ENCODE measurements at regions not wholly inside any gene's neighbourhood (a gene's known extent, or its start where the extent isn't known, plus 50 kb on each side); places are given as distances from the start of the nearest gene placed in this dataset.

GRCh38 chr2:168396131-168396530 lies 59.9 kb upstream of the CERS6 start:
- H3K9ac ChIP-seq (ENCODE audit: insufficient read depth, low read length): no peak overlapping the region
- no peaks in the 10 kb centered on the region for H3K36me3 ChIP-seq (ENCODE audit: control insufficient read depth, insufficient read depth, low read length)
- H3K79me2 ChIP-seq (ENCODE audit: control insufficient read depth, insufficient read depth, low read length): no peaks in the 10 kb centered on the region
- no peaks in the 10 kb centered on the region for H3K9me3 ChIP-seq (ENCODE audit: control insufficient read depth, insufficient read depth, low read depth, low read length)
- H4K20me1 ChIP-seq (ENCODE audit: control insufficient read depth, extremely low read depth, insufficient read depth, low read length): no peaks in the 10 kb centered on the region
- TF ChIP-seq CTCF (conservative IDR thresholded peaks at IDR 0.05 in 1 of 2, IDR thresholded peaks at IDR 0.05 in 1 of 2; ENCODE audit: low read depth in 1 of 2, low read length in 2 of 2): no peak
- TF ChIP-seq EZH2 (IDR thresholded peaks at IDR 0.05; ENCODE audit: low read length, missing control alignments): no peak
- H3K27me3 ChIP-seq (ENCODE audit: control insufficient read depth, insufficient read depth, low read length): no peaks in the 10 kb centered on the region
- H2AFZ ChIP-seq (ENCODE audit: low read length): no peak overlapping the region
- no peaks in the 10 kb centered on the region for H3K4me1 ChIP-seq (ENCODE audit: control insufficient read depth, extremely low read depth, insufficient read depth, low read length)
- peak in 1 of 2 donors; percentile 62 for DNase-seq (ENCODE audit: low read depth in 2 of 2)
- no peak overlapping the region for H3K4me3 ChIP-seq (replicated peaks in 1 of 4; ENCODE audit: control extremely low read depth in 1 of 4, insufficient read depth in 1 of 4, low read depth in 3 of 4, low read length in 4 of 4)
- H3K4me2 ChIP-seq (ENCODE audit: extremely low read depth, insufficient read depth, low read length): no peak overlapping the region
- no peak overlapping the region for H3K27ac ChIP-seq (ENCODE audit: insufficient read depth, low read length)

GRCh38 chr2:168397629-168398028 lies 58.4 kb upstream of the CERS6 start:
- H4K20me1 ChIP-seq (ENCODE audit: control insufficient read depth, extremely low read depth, insufficient read depth, low read length): no peaks in the 10 kb centered on the region
- no peaks in the 10 kb centered on the region for H3K36me3 ChIP-seq (ENCODE audit: control insufficient read depth, insufficient read depth, low read length)
- no peaks in the 10 kb centered on the region for H3K4me1 ChIP-seq (ENCODE audit: control insufficient read depth, extremely low read depth, insufficient read depth, low read length)
- no peak overlapping the region for H3K4me2 ChIP-seq (ENCODE audit: extremely low read depth, insufficient read depth, low read length)
- no peak overlapping the region for H3K4me3 ChIP-seq (replicated peaks in 1 of 4; ENCODE audit: control extremely low read depth in 1 of 4, insufficient read depth in 1 of 4, low read depth in 3 of 4, low read length in 4 of 4)
- H3K27me3 ChIP-seq (ENCODE audit: control insufficient read depth, insufficient read depth, low read length): no peaks in the 10 kb centered on the region
- DNase-seq (ENCODE audit: low read depth in 2 of 2): peak in 1 of 2 donors; percentile 40
- H3K9ac ChIP-seq (ENCODE audit: insufficient read depth, low read length): no peak overlapping the region
- no peaks in the 10 kb centered on the region for H3K9me3 ChIP-seq (ENCODE audit: control insufficient read depth, insufficient read depth, low read depth, low read length)
- no peak overlapping the region for H2AFZ ChIP-seq (ENCODE audit: low read length)
- no peaks in the 10 kb centered on the region for H3K79me2 ChIP-seq (ENCODE audit: control insufficient read depth, insufficient read depth, low read length)
- TF ChIP-seq EZH2 (IDR thresholded peaks at IDR 0.05; ENCODE audit: low read length, missing control alignments): no peak
- no peak for TF ChIP-seq CTCF (conservative IDR thresholded peaks at IDR 0.05 in 1 of 2, IDR thresholded peaks at IDR 0.05 in 1 of 2; ENCODE audit: low read depth in 1 of 2, low read length in 2 of 2)
- no peak overlapping the region for H3K27ac ChIP-seq (ENCODE audit: insufficient read depth, low read length)

- DNase-seq (ENCODE audit: low read depth in 2 of 2): no peak
- H3K9ac ChIP-seq (ENCODE audit: insufficient read depth, low read length): no peak overlapping the region
- H3K79me2 ChIP-seq (ENCODE audit: control insufficient read depth, insufficient read depth, low read length): no peaks in the 10 kb centered on the region
- H3K4me2 ChIP-seq (ENCODE audit: extremely low read depth, insufficient read depth, low read length): no peak overlapping the region
- H3K36me3 ChIP-seq (ENCODE audit: control insufficient read depth, insufficient read depth, low read length): no peaks in the 10 kb centered on the region
- H3K4me1 ChIP-seq (ENCODE audit: control insufficient read depth, extremely low read depth, insufficient read depth, low read length): no peaks in the 10 kb centered on the region
- H2AFZ ChIP-seq (ENCODE audit: low read length): no peak overlapping the region
- peaks cover 3% of the 10 kb centered on the region for H4K20me1 ChIP-seq (ENCODE audit: control insufficient read depth, extremely low read depth, insufficient read depth, low read length)
- no peaks in the 10 kb centered on the region for H3K27me3 ChIP-seq (ENCODE audit: control insufficient read depth, insufficient read depth, low read length)
- no peak for TF ChIP-seq CTCF (conservative IDR thresholded peaks at IDR 0.05 in 1 of 2, IDR thresholded peaks at IDR 0.05 in 1 of 2; ENCODE audit: low read depth in 1 of 2, low read length in 2 of 2)
- TF ChIP-seq EZH2 (IDR thresholded peaks at IDR 0.05; ENCODE audit: low read length, missing control alignments): no peak
- H3K9me3 ChIP-seq (ENCODE audit: control insufficient read depth, insufficient read depth, low read depth, low read length): no peaks in the 10 kb centered on the region
- no peak overlapping the region for H3K27ac ChIP-seq (ENCODE audit: insufficient read depth, low read length)
- H3K4me3 ChIP-seq (replicated peaks in 1 of 4; ENCODE audit: control extremely low read depth in 1 of 4, insufficient read depth in 1 of 4, low read depth in 3 of 4, low read length in 4 of 4): no peak overlapping the region
Measured at GRCh38 chr2:168401048-168401556, 55.0 kb upstream of the CERS6 start.

Measured in fibroblast of lung (primary cell).